ENCODE measurements at regions not wholly inside any gene's neighbourhood (a gene's known extent, or its start where the extent isn't known, plus 50 kb on each side); places are given as distances from the start of the nearest gene placed in this dataset.

DNA sequence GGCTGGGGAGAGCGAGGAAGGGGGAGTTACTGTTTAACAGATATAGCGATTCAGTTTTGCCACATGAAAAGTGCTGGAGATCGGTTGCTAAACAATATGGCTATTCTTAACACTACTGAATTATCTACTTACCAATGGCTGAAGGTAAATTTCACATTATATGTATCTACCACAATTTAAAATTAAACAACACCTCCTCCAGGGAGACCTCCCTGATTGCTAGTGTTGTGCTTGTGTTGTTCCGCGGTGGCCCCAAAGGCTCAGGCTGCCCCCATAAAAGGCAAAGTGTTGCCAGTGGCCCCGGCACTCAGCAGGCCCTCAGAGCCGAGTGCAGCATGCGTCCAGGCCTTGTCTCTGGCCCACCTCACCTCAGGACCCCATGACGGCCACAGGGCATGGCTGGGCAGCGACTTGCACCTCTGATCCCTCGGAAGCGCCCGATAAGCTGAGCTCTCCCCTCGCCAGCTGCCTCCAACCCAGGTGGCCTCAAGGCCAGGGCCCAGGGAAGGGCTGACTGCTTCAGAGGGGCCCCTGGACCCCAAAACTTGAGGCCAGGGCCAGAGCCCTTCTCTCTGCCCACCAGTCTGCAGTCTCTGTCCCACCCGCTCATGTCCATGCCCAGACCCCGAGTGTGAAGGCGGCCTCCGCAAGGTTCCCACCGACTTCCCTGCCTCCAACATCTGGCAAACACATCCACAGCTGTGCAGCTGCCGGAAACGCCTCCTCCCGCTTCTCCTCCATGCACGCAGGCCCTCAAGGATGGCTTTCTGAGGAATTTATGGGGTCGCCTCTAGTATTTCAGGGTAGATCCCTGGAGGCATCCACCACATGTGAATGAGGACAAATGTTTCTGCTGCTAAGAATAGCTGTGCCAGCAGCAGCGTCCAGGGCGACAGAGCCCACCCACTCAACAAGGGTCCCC, 60.0 kb downstream of the NCOR2 start:
- DNase-seq (ENCODE audit: low read depth), result no peak
- H3K4me3 ChIP-seq (ENCODE audit: low read depth, low read length), result no peak overlapping the region
- TF ChIP-seq, protein P1, sequence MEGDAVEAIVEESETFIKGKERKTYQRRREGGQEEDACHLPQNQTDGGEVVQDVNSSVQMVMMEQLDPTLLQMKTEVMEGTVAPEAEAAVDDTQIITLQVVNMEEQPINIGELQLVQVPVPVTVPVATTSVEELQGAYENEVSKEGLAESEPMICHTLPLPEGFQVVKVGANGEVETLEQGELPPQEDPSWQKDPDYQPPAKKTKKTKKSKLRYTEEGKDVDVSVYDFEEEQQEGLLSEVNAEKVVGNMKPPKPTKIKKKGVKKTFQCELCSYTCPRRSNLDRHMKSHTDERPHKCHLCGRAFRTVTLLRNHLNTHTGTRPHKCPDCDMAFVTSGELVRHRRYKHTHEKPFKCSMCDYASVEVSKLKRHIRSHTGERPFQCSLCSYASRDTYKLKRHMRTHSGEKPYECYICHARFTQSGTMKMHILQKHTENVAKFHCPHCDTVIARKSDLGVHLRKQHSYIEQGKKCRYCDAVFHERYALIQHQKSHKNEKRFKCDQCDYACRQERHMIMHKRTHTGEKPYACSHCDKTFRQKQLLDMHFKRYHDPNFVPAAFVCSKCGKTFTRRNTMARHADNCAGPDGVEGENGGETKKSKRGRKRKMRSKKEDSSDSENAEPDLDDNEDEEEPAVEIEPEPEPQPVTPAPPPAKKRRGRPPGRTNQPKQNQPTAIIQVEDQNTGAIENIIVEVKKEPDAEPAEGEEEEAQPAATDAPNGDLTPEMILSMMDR (IDR thresholded peaks at IDR 0.05; ENCODE audit: control insufficient read depth, extremely low read depth, insufficient read depth), result no peak

DNA sequence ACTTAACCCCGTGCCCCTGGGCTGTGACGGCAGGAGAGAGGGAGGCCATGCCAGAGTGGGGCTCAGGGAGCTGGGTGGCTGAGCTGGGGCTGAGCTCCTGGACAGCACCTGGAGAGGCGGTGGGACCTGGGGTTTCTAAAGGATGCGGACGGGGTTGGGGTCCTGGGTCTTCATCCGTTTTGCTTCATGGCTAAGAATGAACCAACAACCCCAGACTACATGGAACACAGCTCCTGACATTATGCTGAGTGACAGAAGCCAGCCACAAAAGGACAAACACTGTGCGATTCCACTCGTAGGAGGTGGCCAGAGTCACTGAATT, 60.6 kb downstream of the NCOR2 start:
- DNase-seq (ENCODE audit: low read depth), result no peak
- TF ChIP-seq, protein P1 (IDR thresholded peaks at IDR 0.05; ENCODE audit: control insufficient read depth, extremely low read depth, insufficient read depth), result no peak
- no peak overlapping the region for H3K4me3 ChIP-seq (ENCODE audit: low read depth, low read length)

DNA sequence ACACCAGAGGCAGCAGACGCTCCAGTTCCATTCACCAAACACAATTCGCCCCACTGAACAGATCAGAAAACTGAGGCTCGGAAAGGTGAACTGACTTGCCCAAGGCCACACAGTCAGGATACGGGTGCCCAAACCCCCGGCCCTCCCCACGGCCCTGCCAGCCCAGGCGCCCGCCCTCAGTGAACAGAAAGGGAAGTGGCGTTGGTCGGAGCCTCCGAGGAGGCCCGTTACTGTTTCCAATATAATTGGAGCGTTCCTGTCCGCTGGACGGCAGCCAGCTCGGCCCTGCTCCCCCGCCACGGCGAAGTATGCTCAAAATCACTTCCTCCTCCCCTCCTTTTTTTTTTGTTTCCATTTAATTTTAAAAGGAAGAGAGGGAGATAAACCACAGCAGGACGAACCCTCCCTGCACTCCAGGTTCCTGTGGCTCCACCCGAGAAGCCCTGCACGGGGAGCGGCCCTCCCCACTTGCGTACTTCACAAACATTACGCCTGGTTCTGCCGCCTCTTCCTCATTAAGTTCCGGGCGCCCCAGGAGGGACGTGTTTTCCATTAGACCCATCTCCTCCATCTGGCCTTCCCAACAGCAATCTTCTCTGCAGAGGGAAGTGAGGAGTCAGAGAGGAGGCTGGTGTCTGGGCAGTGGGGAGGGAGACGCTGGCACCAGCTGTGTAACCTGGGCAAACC, 61.1 kb downstream of the NCOR2 start:
- TF ChIP-seq, protein P1 (IDR thresholded peaks at IDR 0.05; ENCODE audit: control insufficient read depth, extremely low read depth, insufficient read depth), result no peak
- no peak for DNase-seq (ENCODE audit: low read depth)

DNA sequence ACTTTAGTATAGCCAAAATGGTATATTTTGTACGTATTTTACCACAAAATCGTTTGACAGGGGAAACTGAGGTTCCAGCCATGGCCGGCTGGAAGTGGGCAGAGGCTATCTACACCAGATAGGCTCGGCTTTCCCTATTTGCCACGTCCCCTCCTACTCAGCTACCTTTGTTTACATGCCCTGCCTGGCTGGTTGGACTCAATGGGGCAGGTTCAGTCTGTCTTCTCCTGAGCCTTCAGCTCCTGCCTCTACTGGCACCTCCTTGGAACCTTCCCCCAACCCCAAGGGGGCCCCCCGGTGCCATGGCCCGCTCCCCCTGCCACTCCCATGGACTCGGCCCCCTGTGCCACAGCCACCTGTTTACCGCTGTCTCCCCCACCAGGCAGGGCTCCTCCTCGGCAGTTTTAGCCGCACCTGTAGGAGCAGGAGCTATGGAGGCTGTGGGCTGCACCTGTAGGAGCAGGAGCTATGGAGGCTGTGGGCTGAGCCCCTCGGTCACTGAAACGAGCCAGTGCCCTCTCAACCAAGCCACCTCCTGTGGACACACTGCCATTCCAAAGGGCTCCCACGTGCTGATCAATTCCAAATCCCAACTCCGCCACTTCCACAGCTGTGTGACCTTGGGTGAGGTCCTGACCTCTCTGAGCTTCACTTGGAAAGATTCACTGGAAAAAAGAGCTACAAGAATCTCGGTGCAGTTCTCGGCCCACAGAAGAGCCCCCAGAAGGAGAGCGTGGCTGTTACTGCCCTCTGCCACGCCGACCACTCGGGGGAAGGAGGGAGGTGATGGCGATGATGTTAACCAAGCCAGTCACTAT, 62.2 kb downstream of the NCOR2 start:
- TF ChIP-seq, protein P1 (IDR thresholded peaks at IDR 0.05; ENCODE audit: control insufficient read depth, extremely low read depth, insufficient read depth), result no peak
- H3K4me3 ChIP-seq (ENCODE audit: low read depth, low read length), result no peak overlapping the region
- no peak for DNase-seq (ENCODE audit: low read depth)

More for the DNA sequence above, 61.1 kb downstream of the NCOR2 start:
- no peak overlapping the region for H3K4me3 ChIP-seq (ENCODE audit: low read depth, low read length)

DNA sequence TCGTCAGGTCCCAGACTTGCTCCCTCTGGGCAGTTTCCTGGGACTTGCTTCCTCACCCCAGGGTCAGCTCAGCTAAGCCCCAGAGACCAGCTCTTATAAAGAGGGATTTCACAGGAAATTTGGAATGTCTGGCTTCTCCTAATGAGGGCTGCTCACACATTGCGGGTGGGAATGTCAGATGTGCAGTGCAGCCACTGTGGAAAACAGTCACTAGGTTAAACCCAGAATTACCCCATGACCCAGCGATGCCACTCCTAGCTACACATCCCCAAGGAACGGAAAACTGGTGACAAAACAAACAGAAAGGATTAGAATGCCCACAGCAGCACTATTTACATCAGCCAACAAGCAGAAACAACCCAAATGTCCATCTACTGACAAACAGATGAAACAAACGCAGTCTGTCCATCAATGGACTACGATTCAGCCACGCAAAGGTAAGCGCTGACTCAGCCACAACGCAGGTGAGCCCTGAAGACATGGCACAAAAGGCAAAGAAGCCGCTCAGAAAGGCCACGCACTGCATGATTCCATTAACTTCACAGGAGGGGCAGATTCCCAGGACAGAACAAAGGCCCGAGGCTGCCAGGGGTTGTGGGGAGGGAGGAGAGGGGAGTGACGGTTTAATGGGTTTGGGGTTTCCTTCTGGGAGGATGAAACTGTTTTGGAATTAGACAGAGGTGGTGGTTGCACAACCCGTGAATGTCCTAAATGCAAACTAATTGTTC, 63.0 kb downstream of the NCOR2 start:
- no peak for DNase-seq (ENCODE audit: low read depth)
- H3K4me3 ChIP-seq (ENCODE audit: low read depth, low read length), result no peak overlapping the region
- TF ChIP-seq, protein P1 (IDR thresholded peaks at IDR 0.05; ENCODE audit: control insufficient read depth, extremely low read depth, insufficient read depth), result no peak

GRCh38 chr12:124503305-124503704, 64.1 kb downstream of the NCOR2 start:
- no peak overlapping the region for H3K4me3 ChIP-seq (ENCODE audit: low read depth, low read length)
- DNase-seq (ENCODE audit: low read depth), result no peak
- TF ChIP-seq, protein P1 (IDR thresholded peaks at IDR 0.05; ENCODE audit: control insufficient read depth, extremely low read depth, insufficient read depth), result no peak

All from LNCaP clone FGC (cell line).